Neural progenitor cell (in vitro differentiated cells): ENCODE measurements at regions not wholly inside any gene's neighbourhood (a gene's known extent, or its start where the extent isn't known, plus 50 kb on each side); places are given as distances from the start of the nearest gene placed in this dataset.

ENCODE experiments used
- DNase-seq: peaks from one replicate; pipeline ENCODE4 v3.0.0-alpha.2; 2016; ENCODE audit warnings: low spot score
- H2AFZ ChIP-seq: fragments of 200-600 bp; sonication (generic); replicated peaks from 2 replicates; pipeline ENCODE4 v1.6.1; 2016; ENCODE audit warnings: antibody characterized with exemption
- H3F3A ChIP-seq: fragments of 200-600 bp; sonication (generic); 2 replicates; pipeline ENCODE4 v1.6.1; 2016; ENCODE audit warnings: antibody characterized with exemption, low read depth
- H3K27ac ChIP-seq: fragments of 200-600 bp; sonication (generic); 2 replicates; pipeline ENCODE4 v1.5.1; 2016; ENCODE audit warnings: mild to moderate bottlenecking
- H3K27me3 ChIP-seq: fragments of 200-600 bp; sonication (generic); 2 replicates; pipeline ENCODE4 v1.6.1; 2016; ENCODE audit warnings: mild to moderate bottlenecking, moderate library complexity
- H3K36me3 ChIP-seq: fragments of 200-600 bp; sonication (generic); 2 replicates; pipeline ENCODE4 v1.5.1; 2016
- H3K4me1 ChIP-seq: fragments of 200-600 bp; sonication (generic); 2 replicates; pipeline ENCODE4 v1.6.1; 2016; ENCODE audit warnings: mixed run types
- H3K4me2 ChIP-seq: fragments of 200-600 bp; sonication (generic); 2 replicates; pipeline ENCODE4 v1.6.1; 2016
- H3K4me3 ChIP-seq: fragments of 200-600 bp; sonication (generic); 2 replicates; pipeline ENCODE4 v1.5.1; 2016
- H3K79me2 ChIP-seq: fragments of 200-600 bp; sonication (generic); 2 replicates; pipeline ENCODE4 v1.6.1; 2016; ENCODE audit warnings: low read depth
- H3K9ac ChIP-seq: fragments of 200-600 bp; sonication (generic); 2 replicates; pipeline ENCODE4 v1.6.1; 2016
- H3K9me3 ChIP-seq: fragments of 200-600 bp; sonication (generic); 2 replicates; pipeline ENCODE4 v1.5.1; 2016; ENCODE audit warnings: low read depth
- H4K20me1 ChIP-seq: fragments of 200-600 bp; sonication (generic); 2 replicates; pipeline ENCODE4 v1.6.1; 2016; ENCODE audit warnings: low read depth
- H3K27ac Mint-ChIP-seq: 3 replicates; pipeline ENCODE4 v1.8.0; 2021; ENCODE audit warnings: mixed read lengths
- H3K27me3 Mint-ChIP-seq: 2 replicates; pipeline ENCODE4 v1.8.0; 2022; ENCODE audit warnings: low read depth, mild to moderate bottlenecking, inconsistent platforms, moderate library complexity, mixed read lengths; ENCODE audit not compliant: insufficient read depth
- H3K36me3 Mint-ChIP-seq: 3 replicates; pipeline ENCODE4 v1.8.0; 2021; ENCODE audit warnings: mixed read lengths
- H3K4me1 Mint-ChIP-seq: 3 replicates; pipeline ENCODE4 v1.8.0; 2021; ENCODE audit warnings: mixed read lengths
- H3K4me3 Mint-ChIP-seq: 3 replicates; pipeline ENCODE4 v1.8.0; 2021; ENCODE audit warnings: mild to moderate bottlenecking, moderate library complexity, mixed read lengths
- H3K9me3 Mint-ChIP-seq: 3 replicates; pipeline ENCODE4 v1.8.0; 2020; ENCODE audit warnings: mixed read lengths
- EZH2 ChIP-seq: fragments of 200-600 bp; sonication (generic); IDR thresholded peaks from 2 replicates; pipeline ENCODE4 v1.6.1; 2017; ENCODE audit warnings: antibody characterized with exemption, mild to moderate bottlenecking, moderate library complexity
- EZH2phosphoT487 ChIP-seq: fragments of 200-600 bp; sonication (generic); IDR thresholded peaks from 2 replicates; pipeline ENCODE4 v1.6.1; 2017; ENCODE audit warnings: antibody characterized with exemption
- TF ChIP-seq, protein P1 (sequence below): fragments of 200-600 bp; sonication (generic); IDR thresholded peaks from 2 replicates; pipeline ENCODE4 v1.5.1; 2017; ENCODE audit warnings: antibody characterized with exemption, mild to moderate bottlenecking

- H3K4me3 ChIP-seq: no peak overlapping the region
- H3F3A ChIP-seq: peaks cover 25% of the 10 kb centered on the region
- H3K27me3 Mint-ChIP-seq: peaks cover 12% of the 10 kb centered on the region
- H3K79me2 ChIP-seq: no peaks in the 10 kb centered on the region
- H3K27me3 ChIP-seq: no peaks in the 10 kb centered on the region
- peaks cover 40% of the 10 kb centered on the region for H3K4me1 ChIP-seq
- no peak overlapping the region for H3K27ac Mint-ChIP-seq
- H3K36me3 ChIP-seq: no peaks in the 10 kb centered on the region
- peak overlapping the region; percentile 15 for H3K4me3 Mint-ChIP-seq
- DNase-seq: peak; percentile 45
- H4K20me1 ChIP-seq: no peaks in the 10 kb centered on the region
- peak overlapping the region; percentile 68 for H3K4me2 ChIP-seq
- H3K9ac ChIP-seq: no peak overlapping the region
- H3K9me3 ChIP-seq: no peaks in the 10 kb centered on the region
- H3K36me3 Mint-ChIP-seq: no peaks in the 10 kb centered on the region
- peaks cover 30% of the 10 kb centered on the region for H3K9me3 Mint-ChIP-seq
- H2AFZ ChIP-seq: peak overlapping the region; percentile 93
- H3K4me1 Mint-ChIP-seq: peaks cover 17% of the 10 kb centered on the region
- TF ChIP-seq EZH2: no peak
- TF ChIP-seq, protein P1, sequence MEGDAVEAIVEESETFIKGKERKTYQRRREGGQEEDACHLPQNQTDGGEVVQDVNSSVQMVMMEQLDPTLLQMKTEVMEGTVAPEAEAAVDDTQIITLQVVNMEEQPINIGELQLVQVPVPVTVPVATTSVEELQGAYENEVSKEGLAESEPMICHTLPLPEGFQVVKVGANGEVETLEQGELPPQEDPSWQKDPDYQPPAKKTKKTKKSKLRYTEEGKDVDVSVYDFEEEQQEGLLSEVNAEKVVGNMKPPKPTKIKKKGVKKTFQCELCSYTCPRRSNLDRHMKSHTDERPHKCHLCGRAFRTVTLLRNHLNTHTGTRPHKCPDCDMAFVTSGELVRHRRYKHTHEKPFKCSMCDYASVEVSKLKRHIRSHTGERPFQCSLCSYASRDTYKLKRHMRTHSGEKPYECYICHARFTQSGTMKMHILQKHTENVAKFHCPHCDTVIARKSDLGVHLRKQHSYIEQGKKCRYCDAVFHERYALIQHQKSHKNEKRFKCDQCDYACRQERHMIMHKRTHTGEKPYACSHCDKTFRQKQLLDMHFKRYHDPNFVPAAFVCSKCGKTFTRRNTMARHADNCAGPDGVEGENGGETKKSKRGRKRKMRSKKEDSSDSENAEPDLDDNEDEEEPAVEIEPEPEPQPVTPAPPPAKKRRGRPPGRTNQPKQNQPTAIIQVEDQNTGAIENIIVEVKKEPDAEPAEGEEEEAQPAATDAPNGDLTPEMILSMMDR: no peak
- TF ChIP-seq EZH2phosphoT487: no peak
- no peak overlapping the region for H3K27ac ChIP-seq
Measured at GRCh38 chr3:13947912-13948311, 68.0 kb upstream of the WNT7A start.

GRCh38 chr3:13939206-13939605 lies 59.3 kb upstream of the WNT7A start:
- no peak overlapping the region for H3K4me3 Mint-ChIP-seq
- no peak overlapping the region for H3K27ac ChIP-seq
- H3K27ac Mint-ChIP-seq: no peak overlapping the region
- peaks cover 9% of the 10 kb centered on the region for H3K27me3 Mint-ChIP-seq
- no peak for TF ChIP-seq EZH2
- TF ChIP-seq, protein P1: no peak
- TF ChIP-seq EZH2phosphoT487: no peak
- no peak overlapping the region for H3K4me2 ChIP-seq
- no peaks in the 10 kb centered on the region for H3K4me1 Mint-ChIP-seq
- H3K9me3 Mint-ChIP-seq: peaks cover 18% of the 10 kb centered on the region
- no peaks in the 10 kb centered on the region for H3K4me1 ChIP-seq
- DNase-seq: no peak
- H3K36me3 ChIP-seq: no peaks in the 10 kb centered on the region
- H3K4me3 ChIP-seq: no peak overlapping the region
- H3K79me2 ChIP-seq: no peaks in the 10 kb centered on the region
- H4K20me1 ChIP-seq: no peaks in the 10 kb centered on the region
- H3F3A ChIP-seq: no peaks in the 10 kb centered on the region
- H3K36me3 Mint-ChIP-seq: no peaks in the 10 kb centered on the region
- H3K9ac ChIP-seq: no peak overlapping the region
- no peak overlapping the region for H2AFZ ChIP-seq
- no peaks in the 10 kb centered on the region for H3K27me3 ChIP-seq
- H3K9me3 ChIP-seq: no peaks in the 10 kb centered on the region

- H2AFZ ChIP-seq: no peak overlapping the region
- no peaks in the 10 kb centered on the region for H3K27me3 ChIP-seq
- no peaks in the 10 kb centered on the region for H3F3A ChIP-seq
- H3K27ac Mint-ChIP-seq: no peak overlapping the region
- no peaks in the 10 kb centered on the region for H4K20me1 ChIP-seq
- H3K27ac ChIP-seq: no peak overlapping the region
- H3K9me3 ChIP-seq: no peaks in the 10 kb centered on the region
- H3K4me1 Mint-ChIP-seq: no peaks in the 10 kb centered on the region
- H3K4me3 ChIP-seq: no peak overlapping the region
- no peaks in the 10 kb centered on the region for H3K36me3 Mint-ChIP-seq
- TF ChIP-seq, protein P1: no peak
- TF ChIP-seq EZH2phosphoT487: no peak
- H3K4me2 ChIP-seq: no peak overlapping the region
- no peak overlapping the region for H3K9ac ChIP-seq
- H3K36me3 ChIP-seq: no peaks in the 10 kb centered on the region
- no peak overlapping the region for H3K4me3 Mint-ChIP-seq
- H3K79me2 ChIP-seq: no peaks in the 10 kb centered on the region
- peaks cover 11% of the 10 kb centered on the region for H3K9me3 Mint-ChIP-seq
- no peak for DNase-seq
- H3K27me3 Mint-ChIP-seq: peaks cover 9% of the 10 kb centered on the region
- H3K4me1 ChIP-seq: no peaks in the 10 kb centered on the region
Measured at GRCh38 chr3:13937131-13937530, 57.3 kb upstream of the WNT7A start.
